ENCODE measurements at regions not wholly inside any gene's neighbourhood (a gene's known extent, or its start where the extent isn't known, plus 50 kb on each side); places are given as distances from the start of the nearest gene placed in this dataset.

DNA sequence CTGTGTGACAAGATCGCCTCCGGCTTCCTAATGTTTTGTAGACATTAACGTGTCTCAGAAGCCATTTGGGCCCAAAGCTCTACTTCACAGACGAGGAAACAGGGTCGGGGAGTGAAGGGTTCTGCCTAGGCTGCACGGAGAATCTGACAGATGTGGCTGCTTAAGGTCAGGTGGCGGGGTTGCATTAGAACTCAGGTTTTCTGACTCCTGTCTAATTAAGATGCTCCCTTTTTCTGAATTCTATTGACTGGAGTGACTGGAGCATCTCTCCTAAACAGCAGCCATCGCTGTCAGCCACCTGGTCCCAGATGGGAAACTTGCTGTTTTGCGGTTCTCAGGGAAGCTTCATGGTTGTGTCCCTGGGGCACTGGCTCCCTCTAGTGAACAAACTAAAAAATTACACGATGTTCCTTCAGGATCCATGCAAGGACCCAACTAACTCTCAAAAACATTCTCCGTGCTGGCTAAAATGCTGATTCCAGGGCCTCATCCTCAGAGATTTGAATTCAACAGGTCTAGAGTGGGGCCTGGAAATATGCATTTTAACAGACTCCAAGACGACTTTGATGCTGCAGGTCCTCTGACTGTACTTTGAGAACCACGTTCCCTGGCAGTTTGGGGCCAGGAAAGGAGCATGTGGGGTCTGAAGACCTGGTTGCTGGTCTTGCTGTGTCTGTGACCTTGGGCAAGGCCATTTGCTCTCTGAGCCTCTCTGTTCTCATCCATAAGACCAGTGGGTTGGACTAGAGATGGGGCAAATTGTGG, 117.4 kb downstream of the IRF8 start:
- peak in 2 of 3 donors; percentile 6 to 18 for DNase-seq
- H3K27ac ChIP-seq (ENCODE audit: insufficient read depth, low read length, poor library complexity, severe bottlenecking), result no peak overlapping the region
- no peaks in the 10 kb centered on the region for H3K4me1 ChIP-seq (ENCODE audit: control insufficient read depth, insufficient read depth, low read length, poor library complexity, severe bottlenecking)
- no peak overlapping the region for H3K4me3 ChIP-seq (ENCODE audit: insufficient read depth, low read depth, low read length, poor library complexity, severe bottlenecking)
- H3K36me3 ChIP-seq (ENCODE audit: control insufficient read depth, insufficient read depth, low read length), result no peaks in the 10 kb centered on the region
- H3K27me3 ChIP-seq (replicated peaks; ENCODE audit: control insufficient read depth, insufficient read depth, low read length, poor library complexity, severe bottlenecking), result peaks cover 4% of the 10 kb centered on the region
- peaks cover 7% of the 10 kb centered on the region for H3K9me3 ChIP-seq (ENCODE audit: control insufficient read depth, low read length)

DNA sequence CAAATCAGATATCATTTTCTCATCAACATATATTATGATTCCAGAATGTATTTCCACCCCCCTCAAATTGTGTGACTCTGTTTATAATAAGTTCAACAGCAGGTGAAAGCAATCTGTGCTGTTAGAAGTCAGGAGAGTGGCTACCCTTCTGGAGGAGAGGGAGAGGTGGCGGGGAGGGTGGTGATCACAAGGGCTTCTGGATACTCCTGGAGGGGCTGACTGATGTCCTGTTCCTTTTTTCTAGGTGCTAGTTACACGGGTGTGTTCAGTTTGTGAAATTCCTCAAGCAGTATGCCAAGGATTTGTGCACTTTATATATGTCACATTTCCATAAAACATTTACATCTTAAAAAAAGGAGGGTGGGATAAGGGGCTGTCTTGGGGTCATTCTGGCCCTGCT, 119.1 kb downstream of the IRF8 start:
- H3K27me3 ChIP-seq (replicated peaks; ENCODE audit: control insufficient read depth, insufficient read depth, low read length, poor library complexity, severe bottlenecking), result peaks cover 4% of the 10 kb centered on the region
- no peaks in the 10 kb centered on the region for H3K36me3 ChIP-seq (ENCODE audit: control insufficient read depth, insufficient read depth, low read length)
- H3K4me3 ChIP-seq (ENCODE audit: insufficient read depth, low read depth, low read length, poor library complexity, severe bottlenecking), result no peak overlapping the region
- peaks cover 7% of the 10 kb centered on the region for H3K9me3 ChIP-seq (ENCODE audit: control insufficient read depth, low read length)
- DNase-seq, result no peak
- H3K27ac ChIP-seq (ENCODE audit: insufficient read depth, low read length, poor library complexity, severe bottlenecking), result no peak overlapping the region
- no peaks in the 10 kb centered on the region for H3K4me1 ChIP-seq (ENCODE audit: control insufficient read depth, insufficient read depth, low read length, poor library complexity, severe bottlenecking)

DNA sequence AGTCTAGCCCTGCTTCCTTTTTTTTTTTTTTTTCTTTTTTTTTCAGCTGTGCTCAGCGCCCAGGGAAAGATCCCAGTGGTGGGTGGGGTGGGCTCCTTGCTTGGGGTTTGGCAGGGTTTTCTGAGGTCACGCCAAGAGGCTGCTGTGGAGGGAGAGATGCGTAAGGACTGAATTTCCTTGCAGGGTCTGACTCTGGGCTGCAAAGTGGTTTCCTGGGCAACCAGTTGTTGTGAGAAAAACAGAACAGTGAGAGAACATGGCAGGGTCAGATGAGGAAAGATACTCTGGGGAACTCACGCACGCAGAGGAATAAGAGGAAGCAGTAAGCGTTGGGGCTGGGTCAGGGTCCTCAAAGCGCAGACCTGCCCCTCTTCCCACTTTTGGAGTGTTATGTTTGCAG, 119.5 kb downstream of the IRF8 start:
- peaks cover 7% of the 10 kb centered on the region for H3K9me3 ChIP-seq (ENCODE audit: control insufficient read depth, low read length)
- no peaks in the 10 kb centered on the region for H3K36me3 ChIP-seq (ENCODE audit: control insufficient read depth, insufficient read depth, low read length)
- no peak overlapping the region for H3K4me3 ChIP-seq (ENCODE audit: insufficient read depth, low read depth, low read length, poor library complexity, severe bottlenecking)
- no peaks in the 10 kb centered on the region for H3K4me1 ChIP-seq (ENCODE audit: control insufficient read depth, insufficient read depth, low read length, poor library complexity, severe bottlenecking)
- H3K27me3 ChIP-seq (replicated peaks; ENCODE audit: control insufficient read depth, insufficient read depth, low read length, poor library complexity, severe bottlenecking), result peaks cover 4% of the 10 kb centered on the region
- no peak overlapping the region for H3K27ac ChIP-seq (ENCODE audit: insufficient read depth, low read length, poor library complexity, severe bottlenecking)
- DNase-seq, result no peak

DNA sequence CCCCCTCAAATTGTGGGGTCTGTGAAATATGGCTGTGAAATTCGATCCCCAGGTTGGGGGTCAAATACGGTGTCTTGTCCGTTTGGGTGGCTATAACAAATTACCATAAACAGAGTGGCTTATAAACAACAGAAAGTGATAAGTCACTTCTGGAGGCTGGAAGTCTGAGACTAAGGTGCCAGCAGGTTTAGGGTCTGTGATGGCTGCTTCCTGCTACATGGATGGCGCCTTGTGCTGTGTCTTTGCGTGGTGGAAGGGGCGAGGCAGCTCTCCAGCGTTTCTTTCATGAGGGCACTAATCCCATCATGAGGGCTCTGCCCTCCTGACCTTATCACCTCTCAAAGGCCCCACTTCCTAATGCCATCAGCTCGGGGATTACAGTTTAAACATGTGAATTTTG, 120.0 kb downstream of the IRF8 start:
- Histone ChIP-seq H3K4me1 (ENCODE audit: control insufficient read depth, insufficient read depth, low read length, poor library complexity, severe bottlenecking) (no peaks in the 10 kb centered on the region), H3K36me3 (ENCODE audit: control insufficient read depth, insufficient read depth, low read length) (no peaks in the 10 kb centered on the region), H3K27me3 (replicated peaks; ENCODE audit: control insufficient read depth, insufficient read depth, low read length, poor library complexity, severe bottlenecking) (peaks cover 4% of the 10 kb centered on the region), H3K4me3 (ENCODE audit: insufficient read depth, low read depth, low read length, poor library complexity, severe bottlenecking) (no peak overlapping the region), H3K9me3 (ENCODE audit: control insufficient read depth, low read length) (peaks cover 7% of the 10 kb centered on the region), H3K27ac (ENCODE audit: insufficient read depth, low read length, poor library complexity, severe bottlenecking) (no peak overlapping the region)
- no peak for DNase-seq

DNA sequence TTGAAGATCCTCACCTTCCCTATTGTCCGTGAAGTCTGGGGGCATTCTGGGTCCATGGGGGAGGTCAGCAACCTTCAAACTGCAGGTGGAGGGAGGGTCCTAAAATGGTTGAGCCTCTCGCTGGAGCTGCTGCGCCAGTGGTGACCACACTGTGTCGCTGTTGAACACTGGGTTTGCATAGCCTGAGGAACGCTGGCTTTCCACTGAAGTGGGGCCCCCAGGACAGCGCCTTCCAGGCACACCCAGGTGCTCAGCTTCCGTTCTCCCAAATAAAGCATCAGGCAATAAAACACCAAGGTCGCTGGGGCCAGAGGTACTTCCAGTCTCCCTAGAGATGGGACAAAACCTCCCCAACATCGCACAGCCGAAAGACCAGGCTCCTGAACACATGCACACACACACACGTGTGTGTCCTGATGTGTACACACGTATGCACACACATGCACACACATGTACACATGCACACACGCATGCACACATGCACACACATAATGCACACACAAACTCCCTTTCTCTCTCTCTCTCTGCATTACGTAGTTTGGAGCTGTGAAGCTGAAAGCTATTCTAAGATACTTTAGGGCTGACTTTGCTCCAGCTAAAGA, 120.6 kb downstream of the IRF8 start:
- H3K9me3 ChIP-seq (ENCODE audit: control insufficient read depth, low read length), result peaks cover 9% of the 10 kb centered on the region
- H3K4me3 ChIP-seq (ENCODE audit: insufficient read depth, low read depth, low read length, poor library complexity, severe bottlenecking), result no peak overlapping the region
- no peaks in the 10 kb centered on the region for H3K4me1 ChIP-seq (ENCODE audit: control insufficient read depth, insufficient read depth, low read length, poor library complexity, severe bottlenecking)
- no peak overlapping the region for H3K27ac ChIP-seq (ENCODE audit: insufficient read depth, low read length, poor library complexity, severe bottlenecking)
- DNase-seq, result no peak
- peaks cover 4% of the 10 kb centered on the region for H3K27me3 ChIP-seq (replicated peaks; ENCODE audit: control insufficient read depth, insufficient read depth, low read length, poor library complexity, severe bottlenecking)
- no peaks in the 10 kb centered on the region for H3K36me3 ChIP-seq (ENCODE audit: control insufficient read depth, insufficient read depth, low read length)

DNA sequence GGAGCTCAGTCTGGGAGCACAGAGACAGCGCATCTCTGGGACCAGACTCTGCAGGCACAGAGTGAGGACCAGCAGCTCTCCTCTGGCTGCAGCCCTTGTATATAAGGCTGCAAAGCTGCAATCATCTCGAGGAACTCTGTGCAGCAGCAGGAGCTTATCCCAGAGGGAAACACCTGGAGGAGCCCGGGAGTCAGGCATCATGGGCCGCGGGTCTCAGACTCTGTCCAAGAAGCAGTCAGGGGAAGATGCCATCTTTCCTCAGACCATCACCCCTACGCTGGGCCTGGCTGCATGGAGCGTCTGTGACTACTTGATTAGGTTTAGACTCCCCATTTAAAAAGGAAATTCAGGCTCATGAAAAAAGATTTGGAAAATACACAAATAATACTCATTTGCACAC, 122.0 kb downstream of the IRF8 start:
- Histone ChIP-seq H3K36me3 (ENCODE audit: control insufficient read depth, insufficient read depth, low read length) (no peaks in the 10 kb centered on the region), H3K4me1 (ENCODE audit: control insufficient read depth, insufficient read depth, low read length, poor library complexity, severe bottlenecking) (no peaks in the 10 kb centered on the region), H3K9me3 (ENCODE audit: control insufficient read depth, low read length) (peaks cover 11% of the 10 kb centered on the region), H3K4me3 (ENCODE audit: insufficient read depth, low read depth, low read length, poor library complexity, severe bottlenecking) (no peak overlapping the region), H3K27ac (ENCODE audit: insufficient read depth, low read length, poor library complexity, severe bottlenecking) (no peak overlapping the region), H3K27me3 (replicated peaks; ENCODE audit: control insufficient read depth, insufficient read depth, low read length, poor library complexity, severe bottlenecking) (peaks cover 4% of the 10 kb centered on the region)
- DNase-seq, result no peak

DNA sequence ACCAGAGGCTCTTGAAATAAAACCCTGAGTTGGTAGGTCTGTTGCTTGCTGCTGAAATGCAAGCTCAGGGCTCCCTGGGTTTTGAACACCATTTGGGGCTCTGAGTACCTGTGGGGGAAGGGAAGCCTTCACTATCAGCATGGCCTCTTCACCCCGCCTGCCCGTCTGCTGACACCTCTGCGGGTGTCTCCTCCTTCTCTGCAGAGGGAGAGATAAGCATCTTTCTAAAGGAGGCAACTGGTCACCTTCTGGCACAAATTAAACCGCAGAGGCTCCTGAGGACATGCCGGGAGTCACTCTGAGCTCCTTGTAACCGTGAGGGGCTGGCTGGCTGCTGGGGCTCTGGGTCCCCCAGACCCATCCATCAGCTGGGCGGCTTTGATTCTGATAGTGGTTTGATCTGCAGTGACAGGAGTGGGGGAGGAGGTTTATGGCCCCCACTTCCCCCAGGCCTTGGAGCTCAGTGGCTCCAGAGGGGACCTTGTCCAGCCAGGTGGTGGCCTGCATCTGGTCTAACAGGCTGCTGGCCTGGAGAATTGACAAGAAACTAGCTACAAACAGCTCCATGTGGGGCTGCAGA, 123.5 kb downstream of the IRF8 start:
- Histone ChIP-seq H3K27me3 (replicated peaks; ENCODE audit: control insufficient read depth, insufficient read depth, low read length, poor library complexity, severe bottlenecking) (peaks cover 4% of the 10 kb centered on the region), H3K4me3 (ENCODE audit: insufficient read depth, low read depth, low read length, poor library complexity, severe bottlenecking) (no peak overlapping the region), H3K9me3 (ENCODE audit: control insufficient read depth, low read length) (peaks cover 11% of the 10 kb centered on the region), H3K4me1 (ENCODE audit: control insufficient read depth, insufficient read depth, low read length, poor library complexity, severe bottlenecking) (no peaks in the 10 kb centered on the region), H3K27ac (ENCODE audit: insufficient read depth, low read length, poor library complexity, severe bottlenecking) (no peak overlapping the region), H3K36me3 (ENCODE audit: control insufficient read depth, insufficient read depth, low read length) (no peaks in the 10 kb centered on the region)
- no peak for DNase-seq

DNA sequence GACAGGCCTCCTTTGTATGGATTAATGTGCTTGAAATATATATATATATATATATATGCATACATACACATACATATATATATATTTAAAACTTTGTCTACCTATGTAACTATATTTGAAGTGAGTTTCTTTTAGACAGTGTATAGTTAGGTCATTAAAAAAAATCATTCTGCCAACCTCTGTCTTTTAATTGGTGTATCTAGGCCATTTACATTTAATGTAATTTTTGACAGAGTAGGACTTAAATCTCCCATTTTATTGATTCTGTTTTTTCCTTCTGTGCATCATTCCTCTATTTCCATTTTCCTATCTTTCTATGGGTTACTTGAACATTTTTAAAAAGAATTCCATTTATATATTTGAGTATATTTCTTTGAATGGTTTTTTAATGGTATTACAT, 125.2 kb downstream of the IRF8 start:
- DNase-seq, result no peak
- Histone ChIP-seq H3K4me3 (ENCODE audit: insufficient read depth, low read depth, low read length, poor library complexity, severe bottlenecking) (no peak overlapping the region), H3K36me3 (ENCODE audit: control insufficient read depth, insufficient read depth, low read length) (no peaks in the 10 kb centered on the region), H3K27me3 (replicated peaks; ENCODE audit: control insufficient read depth, insufficient read depth, low read length, poor library complexity, severe bottlenecking) (peaks cover 4% of the 10 kb centered on the region), H3K27ac (ENCODE audit: insufficient read depth, low read length, poor library complexity, severe bottlenecking) (no peak overlapping the region), H3K4me1 (ENCODE audit: control insufficient read depth, insufficient read depth, low read length, poor library complexity, severe bottlenecking) (no peaks in the 10 kb centered on the region), H3K9me3 (ENCODE audit: control insufficient read depth, low read length) (peaks cover 10% of the 10 kb centered on the region)

DNA sequence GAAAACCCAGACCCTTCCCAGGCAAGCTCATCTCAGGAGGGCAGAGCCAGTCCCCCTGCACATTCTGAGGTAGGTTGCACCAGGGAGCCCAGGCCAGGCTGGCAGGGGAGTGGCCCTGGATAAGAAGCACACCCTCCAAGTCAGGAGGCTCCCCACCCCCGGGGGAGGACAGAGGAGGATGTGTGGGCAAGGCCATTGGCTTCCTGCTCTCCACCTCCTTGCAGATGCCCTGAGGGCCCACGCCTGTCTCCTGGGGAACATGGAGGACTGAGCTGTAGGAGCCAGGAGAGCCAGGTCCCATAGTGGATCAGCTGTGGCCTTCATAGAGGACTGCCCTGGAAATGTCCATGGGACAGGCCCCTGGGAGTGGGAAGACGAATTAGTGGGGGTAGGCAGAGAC, 126.7 kb downstream of the IRF8 start:
- Histone ChIP-seq H3K9me3 (ENCODE audit: control insufficient read depth, low read length) (peaks cover 3% of the 10 kb centered on the region), H3K4me1 (ENCODE audit: control insufficient read depth, insufficient read depth, low read length, poor library complexity, severe bottlenecking) (no peaks in the 10 kb centered on the region), H3K4me3 (ENCODE audit: insufficient read depth, low read depth, low read length, poor library complexity, severe bottlenecking) (no peak overlapping the region), H3K27ac (ENCODE audit: insufficient read depth, low read length, poor library complexity, severe bottlenecking) (no peak overlapping the region), H3K27me3 (replicated peaks; ENCODE audit: control insufficient read depth, insufficient read depth, low read length, poor library complexity, severe bottlenecking) (no peaks in the 10 kb centered on the region), H3K36me3 (ENCODE audit: control insufficient read depth, insufficient read depth, low read length) (no peaks in the 10 kb centered on the region)
- no peak for DNase-seq

DNA sequence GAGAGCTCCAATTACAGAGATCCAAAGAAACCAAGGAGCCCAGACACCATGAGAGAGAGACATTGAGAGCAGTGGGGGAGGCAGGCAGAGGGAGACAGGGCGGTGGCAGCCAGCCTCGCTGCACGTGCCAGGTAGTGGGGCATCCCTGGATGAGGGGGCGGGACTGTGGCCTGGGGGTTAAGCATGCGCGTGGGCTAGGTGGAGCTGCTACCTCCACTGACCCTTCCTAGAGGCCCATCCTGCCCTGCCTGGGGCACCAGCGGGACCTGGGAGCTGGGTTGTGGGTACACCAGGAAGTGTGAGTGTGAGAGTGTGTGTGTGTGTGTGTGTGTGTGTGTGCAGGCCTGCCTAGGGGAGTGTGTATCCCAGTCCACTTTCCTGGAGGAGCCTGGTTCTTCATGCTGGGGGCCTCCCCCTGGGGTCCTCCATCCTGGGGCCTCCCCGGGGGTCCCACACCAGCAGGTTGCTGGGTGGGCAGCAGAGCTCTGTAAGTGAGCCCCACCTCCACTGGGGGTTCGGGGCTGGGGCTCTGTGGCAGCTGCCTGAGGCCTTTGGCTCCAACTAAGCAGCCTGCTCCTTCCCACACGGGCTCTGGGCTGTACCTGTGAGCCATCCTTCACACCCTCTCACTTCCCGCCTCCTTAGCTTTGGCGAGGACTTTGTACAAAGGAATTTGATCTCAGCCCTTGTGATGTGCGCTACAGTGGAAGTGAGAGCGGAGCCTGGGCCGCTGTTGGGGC, 127.4 kb downstream of the IRF8 start:
- Histone ChIP-seq H3K4me3 (ENCODE audit: insufficient read depth, low read depth, low read length, poor library complexity, severe bottlenecking) (no peak overlapping the region), H3K4me1 (ENCODE audit: control insufficient read depth, insufficient read depth, low read length, poor library complexity, severe bottlenecking) (no peaks in the 10 kb centered on the region), H3K27ac (ENCODE audit: insufficient read depth, low read length, poor library complexity, severe bottlenecking) (no peak overlapping the region), H3K27me3 (replicated peaks; ENCODE audit: control insufficient read depth, insufficient read depth, low read length, poor library complexity, severe bottlenecking) (no peaks in the 10 kb centered on the region), H3K36me3 (ENCODE audit: control insufficient read depth, insufficient read depth, low read length) (no peaks in the 10 kb centered on the region), H3K9me3 (ENCODE audit: control insufficient read depth, low read length) (peaks cover 3% of the 10 kb centered on the region)
- DNase-seq, result no peak
